HEK293 (cell line): ENCODE measurements at regions not wholly inside any gene's neighbourhood (a gene's known extent, or its start where the extent isn't known, plus 50 kb on each side); places are given as distances from the start of the nearest gene placed in this dataset.

Experiments
- KLF10 ChIP-seq: fragments of 450-650 bp; IDR thresholded peaks from 2 replicates; pipeline ENCODE4 v1.5.1; 2018; ENCODE audit warnings: missing biosample characterization, mild to moderate bottlenecking, missing genetic modification characterization
- SALL2 ChIP-seq: fragments of 450-650 bp; formaldehyde crosslinking; IDR thresholded peaks from 2 replicates; pipeline ENCODE4 v1.5.0; 2017; ENCODE audit warnings: missing biosample characterization, mild to moderate bottlenecking, missing genetic modification characterization, borderline replicate concordance
- SP2 ChIP-seq: fragments of 450-650 bp; formaldehyde crosslinking; IDR thresholded peaks from 2 replicates; pipeline ENCODE4 v1.5.1; 2016; ENCODE audit warnings: missing biosample characterization, missing genetic modification characterization
- ZNF132 ChIP-seq: fragments of 450-650 bp; formaldehyde crosslinking; IDR thresholded peaks from 2 replicates; pipeline ENCODE4 v1.5.1; 2017; ENCODE audit warnings: missing biosample characterization, missing genetic modification characterization, borderline replicate concordance
- ZNF248 ChIP-seq: fragments of 450-650 bp; formaldehyde crosslinking; IDR thresholded peaks from 2 replicates; pipeline ENCODE4 v1.5.1; 2017; ENCODE audit warnings: missing biosample characterization, missing genetic modification characterization
- ZNF530 ChIP-seq: fragments of 450-650 bp; formaldehyde crosslinking; IDR thresholded peaks from 2 replicates; pipeline ENCODE4 v1.5.1; 2016; ENCODE audit warnings: low read depth, missing biosample characterization, missing genetic modification characterization
- ZNF677 ChIP-seq: fragments of 450-650 bp; IDR thresholded peaks from 2 replicates; pipeline ENCODE4 v1.5.0; 2018; ENCODE audit warnings: missing biosample characterization, mild to moderate bottlenecking, missing genetic modification characterization, moderate library complexity
- ZNF785 ChIP-seq: fragments of 450-650 bp; formaldehyde crosslinking; IDR thresholded peaks from 2 replicates; pipeline ENCODE4 v1.5.1; 2016; ENCODE audit warnings: missing biosample characterization, missing genetic modification characterization
- ZNF843 ChIP-seq: fragments of 450-650 bp; formaldehyde crosslinking; IDR thresholded peaks from 2 replicates; pipeline ENCODE4 v1.5.1; 2016; ENCODE audit warnings: missing biosample characterization, missing genetic modification characterization
- TF ChIP-seq, protein P1 (sequence below): fragments of 450-650 bp; formaldehyde crosslinking; IDR thresholded peaks from 2 replicates; pipeline ENCODE4 v1.5.1; 2016; ENCODE audit warnings: missing biosample characterization, missing genetic modification characterization
- TF ChIP-seq, protein P2 (sequence below): fragments of 450-650 bp; formaldehyde crosslinking; IDR thresholded peaks from 2 replicates; pipeline ENCODE4 v1.5.1; 2016; ENCODE audit warnings: missing biosample characterization, missing genetic modification characterization
- TF ChIP-seq, protein P3 (sequence below): fragments of 450-650 bp; formaldehyde crosslinking; IDR thresholded peaks from 2 replicates; pipeline ENCODE4 v1.5.1; 2017; ENCODE audit warnings: missing biosample characterization, missing genetic modification characterization
- TF ChIP-seq, protein P4 (sequence below): fragments of 450-650 bp; formaldehyde crosslinking; IDR thresholded peaks from 2 replicates; pipeline ENCODE4 v1.5.1; 2016; ENCODE audit warnings: missing biosample characterization, missing genetic modification characterization

DNA sequence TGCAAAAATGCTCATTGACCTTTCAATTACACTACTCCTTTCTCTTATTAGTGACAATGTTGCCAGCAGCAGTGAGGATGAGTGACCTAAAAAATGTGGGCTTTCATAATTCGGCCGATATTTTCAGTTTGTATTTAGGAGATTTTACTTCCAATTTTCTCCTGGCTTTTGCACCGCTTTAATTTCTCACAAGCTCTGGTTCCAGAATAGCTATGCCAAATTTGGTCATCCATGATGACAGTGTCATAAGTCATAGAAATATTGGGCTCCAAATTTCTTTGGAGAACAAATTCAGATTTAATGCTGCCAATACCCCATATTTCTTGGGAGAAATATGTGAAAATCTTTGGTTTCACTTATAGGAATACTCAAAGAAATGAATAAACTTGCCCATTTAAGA, 187.7 kb upstream of the HCCS start:
- TF ChIP-seq ZNF843 = no peak
- no peak for TF ChIP-seq ZNF248 (tag by site-specific recombination)
- no peak for TF ChIP-seq ZNF132 (tag by site-specific recombination)
- TF ChIP-seq ZNF677 (tag by site-specific recombination) = no peak
- TF ChIP-seq, protein P1, sequence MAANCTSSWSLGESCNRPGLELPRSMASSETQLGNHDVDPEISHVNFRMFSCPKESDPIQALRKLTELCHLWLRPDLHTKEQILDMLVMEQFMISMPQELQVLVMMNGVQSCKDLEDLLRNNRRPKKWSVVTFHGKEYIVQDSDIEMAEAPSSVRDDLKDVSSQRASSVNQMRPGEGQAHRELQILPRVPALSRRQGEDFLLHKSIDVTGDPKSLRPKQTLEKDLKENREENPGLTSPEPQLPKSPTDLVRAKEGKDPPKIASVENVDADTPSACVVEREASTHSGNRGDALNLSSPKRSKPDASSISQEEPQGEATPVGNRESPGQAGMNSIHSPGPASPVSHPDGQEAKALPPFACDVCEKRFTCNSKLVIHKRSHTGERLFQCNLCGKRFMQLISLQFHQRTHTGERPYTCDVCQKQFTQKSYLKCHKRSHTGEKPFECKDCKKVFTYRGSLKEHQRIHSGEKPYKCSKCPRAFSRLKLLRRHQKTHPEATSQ = no peak
- TF ChIP-seq, protein P2, sequence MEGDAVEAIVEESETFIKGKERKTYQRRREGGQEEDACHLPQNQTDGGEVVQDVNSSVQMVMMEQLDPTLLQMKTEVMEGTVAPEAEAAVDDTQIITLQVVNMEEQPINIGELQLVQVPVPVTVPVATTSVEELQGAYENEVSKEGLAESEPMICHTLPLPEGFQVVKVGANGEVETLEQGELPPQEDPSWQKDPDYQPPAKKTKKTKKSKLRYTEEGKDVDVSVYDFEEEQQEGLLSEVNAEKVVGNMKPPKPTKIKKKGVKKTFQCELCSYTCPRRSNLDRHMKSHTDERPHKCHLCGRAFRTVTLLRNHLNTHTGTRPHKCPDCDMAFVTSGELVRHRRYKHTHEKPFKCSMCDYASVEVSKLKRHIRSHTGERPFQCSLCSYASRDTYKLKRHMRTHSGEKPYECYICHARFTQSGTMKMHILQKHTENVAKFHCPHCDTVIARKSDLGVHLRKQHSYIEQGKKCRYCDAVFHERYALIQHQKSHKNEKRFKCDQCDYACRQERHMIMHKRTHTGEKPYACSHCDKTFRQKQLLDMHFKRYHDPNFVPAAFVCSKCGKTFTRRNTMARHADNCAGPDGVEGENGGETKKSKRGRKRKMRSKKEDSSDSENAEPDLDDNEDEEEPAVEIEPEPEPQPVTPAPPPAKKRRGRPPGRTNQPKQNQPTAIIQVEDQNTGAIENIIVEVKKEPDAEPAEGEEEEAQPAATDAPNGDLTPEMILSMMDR (tag by site-specific recombination) = no peak
- TF ChIP-seq, protein P3, sequence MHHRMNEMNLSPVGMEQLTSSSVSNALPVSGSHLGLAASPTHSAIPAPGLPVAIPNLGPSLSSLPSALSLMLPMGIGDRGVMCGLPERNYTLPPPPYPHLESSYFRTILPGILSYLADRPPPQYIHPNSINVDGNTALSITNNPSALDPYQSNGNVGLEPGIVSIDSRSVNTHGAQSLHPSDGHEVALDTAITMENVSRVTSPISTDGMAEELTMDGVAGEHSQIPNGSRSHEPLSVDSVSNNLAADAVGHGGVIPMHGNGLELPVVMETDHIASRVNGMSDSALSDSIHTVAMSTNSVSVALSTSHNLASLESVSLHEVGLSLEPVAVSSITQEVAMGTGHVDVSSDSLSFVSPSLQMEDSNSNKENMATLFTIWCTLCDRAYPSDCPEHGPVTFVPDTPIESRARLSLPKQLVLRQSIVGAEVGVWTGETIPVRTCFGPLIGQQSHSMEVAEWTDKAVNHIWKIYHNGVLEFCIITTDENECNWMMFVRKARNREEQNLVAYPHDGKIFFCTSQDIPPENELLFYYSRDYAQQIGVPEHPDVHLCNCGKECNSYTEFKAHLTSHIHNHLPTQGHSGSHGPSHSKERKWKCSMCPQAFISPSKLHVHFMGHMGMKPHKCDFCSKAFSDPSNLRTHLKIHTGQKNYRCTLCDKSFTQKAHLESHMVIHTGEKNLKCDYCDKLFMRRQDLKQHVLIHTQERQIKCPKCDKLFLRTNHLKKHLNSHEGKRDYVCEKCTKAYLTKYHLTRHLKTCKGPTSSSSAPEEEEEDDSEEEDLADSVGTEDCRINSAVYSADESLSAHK (tag by site-specific recombination) = no peak
- no peak for TF ChIP-seq SP2 (tag by site-specific recombination)
- no peak for TF ChIP-seq KLF10 (tag by site-specific recombination)
- TF ChIP-seq, protein P4, sequence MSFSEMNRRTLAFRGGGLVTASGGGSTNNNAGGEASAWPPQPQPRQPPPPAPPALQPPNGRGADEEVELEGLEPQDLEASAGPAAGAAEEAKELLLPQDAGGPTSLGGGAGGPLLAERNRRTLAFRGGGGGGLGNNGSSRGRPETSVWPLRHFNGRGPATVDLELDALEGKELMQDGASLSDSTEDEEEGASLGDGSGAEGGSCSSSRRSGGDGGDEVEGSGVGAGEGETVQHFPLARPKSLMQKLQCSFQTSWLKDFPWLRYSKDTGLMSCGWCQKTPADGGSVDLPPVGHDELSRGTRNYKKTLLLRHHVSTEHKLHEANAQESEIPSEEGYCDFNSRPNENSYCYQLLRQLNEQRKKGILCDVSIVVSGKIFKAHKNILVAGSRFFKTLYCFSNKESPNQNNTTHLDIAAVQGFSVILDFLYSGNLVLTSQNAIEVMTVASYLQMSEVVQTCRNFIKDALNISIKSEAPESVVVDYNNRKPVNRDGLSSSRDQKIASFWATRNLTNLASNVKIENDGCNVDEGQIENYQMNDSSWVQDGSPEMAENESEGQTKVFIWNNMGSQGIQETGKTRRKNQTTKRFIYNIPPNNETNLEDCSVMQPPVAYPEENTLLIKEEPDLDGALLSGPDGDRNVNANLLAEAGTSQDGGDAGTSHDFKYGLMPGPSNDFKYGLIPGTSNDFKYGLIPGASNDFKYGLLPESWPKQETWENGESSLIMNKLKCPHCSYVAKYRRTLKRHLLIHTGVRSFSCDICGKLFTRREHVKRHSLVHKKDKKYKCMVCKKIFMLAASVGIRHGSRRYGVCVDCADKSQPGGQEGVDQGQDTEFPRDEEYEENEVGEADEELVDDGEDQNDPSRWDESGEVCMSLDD (tag by site-specific recombination) = no peak
- no peak for TF ChIP-seq ZNF785 (tag by site-specific recombination)
- no peak for TF ChIP-seq ZNF530 (tag by site-specific recombination)
- TF ChIP-seq SALL2 (tag by site-specific recombination) = no peak
